Iris pigment epithelial cell (primary cell): ENCODE measurements at regions not wholly inside any gene's neighbourhood (a gene's known extent, or its start where the extent isn't known, plus 50 kb on each side); places are given as distances from the start of the nearest gene placed in this dataset.

ENCODE experiments used
- DNase-seq: peaks from one replicate; pipeline ENCODE4 v3.0.0-alpha.2; 2011; ENCODE audit warnings: low read depth

DNA sequence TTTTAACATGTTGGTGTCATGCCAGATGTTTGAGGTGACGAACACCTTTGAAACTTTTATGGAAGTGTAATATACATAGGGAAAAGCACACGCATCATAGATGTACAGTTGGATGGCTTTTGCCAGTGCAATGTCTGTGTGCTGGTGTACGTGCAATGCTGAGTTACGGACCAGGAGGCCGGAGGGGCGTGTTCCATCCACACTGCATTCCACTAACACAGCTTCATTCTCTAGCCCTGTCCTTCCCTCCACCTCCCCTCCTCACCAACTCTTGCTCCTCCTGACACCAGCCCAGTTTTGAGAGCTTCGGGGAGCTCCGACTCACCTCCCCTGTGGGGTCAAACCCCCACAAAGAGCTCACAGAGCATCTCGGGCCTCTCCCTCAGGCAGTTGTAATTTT lies 358.8 kb downstream of the C16orf95 start:
- DNase-seq = no peak

DNA sequence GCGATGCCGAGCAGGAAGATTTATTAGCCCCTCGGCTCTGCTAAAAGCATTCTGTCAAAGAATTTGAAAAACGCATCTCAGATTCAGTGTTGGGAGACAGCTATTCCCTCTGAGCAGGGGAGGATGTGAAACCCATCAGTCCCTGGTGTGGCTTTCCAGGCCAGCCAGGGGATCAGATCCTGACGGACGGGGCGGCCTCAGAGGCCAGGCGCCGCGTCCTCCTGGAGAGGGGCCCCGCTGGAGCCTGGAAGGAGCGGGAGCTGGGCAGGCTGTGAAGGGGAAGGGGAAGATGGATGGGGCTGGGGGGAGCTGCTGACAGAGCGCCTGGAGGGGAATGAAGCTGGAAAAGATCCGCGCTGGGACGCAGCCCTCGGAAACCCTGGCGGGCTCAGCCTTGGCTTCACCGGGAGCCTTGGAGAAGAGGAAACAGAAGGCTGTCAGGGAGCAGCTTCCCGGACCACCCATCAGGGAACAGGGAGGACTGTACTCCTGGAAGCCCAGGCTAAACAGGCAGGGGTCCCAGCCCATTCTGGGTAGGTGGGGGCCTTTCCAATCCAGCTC lies 358.0 kb downstream of the C16orf95 start:
- no peak for DNase-seq

DNA sequence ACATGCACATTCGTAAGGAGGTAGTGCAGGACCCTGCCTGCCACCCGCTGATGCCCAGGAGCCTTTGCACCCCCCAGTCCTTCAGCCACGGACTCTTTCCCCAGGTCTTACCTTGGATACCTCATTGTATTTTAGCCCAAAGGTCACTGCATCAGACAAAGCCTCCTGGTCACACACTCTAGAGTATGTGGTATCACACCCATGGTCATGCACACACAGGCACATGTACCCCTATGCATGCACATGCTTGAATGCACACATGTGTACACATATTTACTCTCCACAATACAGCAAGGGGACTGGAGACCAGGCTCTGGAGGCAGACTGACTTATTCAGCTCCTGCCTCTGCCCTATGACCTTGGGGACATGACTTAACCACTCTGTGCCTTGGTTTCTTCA lies 357.5 kb downstream of the C16orf95 start:
- DNase-seq = no peak

DNA sequence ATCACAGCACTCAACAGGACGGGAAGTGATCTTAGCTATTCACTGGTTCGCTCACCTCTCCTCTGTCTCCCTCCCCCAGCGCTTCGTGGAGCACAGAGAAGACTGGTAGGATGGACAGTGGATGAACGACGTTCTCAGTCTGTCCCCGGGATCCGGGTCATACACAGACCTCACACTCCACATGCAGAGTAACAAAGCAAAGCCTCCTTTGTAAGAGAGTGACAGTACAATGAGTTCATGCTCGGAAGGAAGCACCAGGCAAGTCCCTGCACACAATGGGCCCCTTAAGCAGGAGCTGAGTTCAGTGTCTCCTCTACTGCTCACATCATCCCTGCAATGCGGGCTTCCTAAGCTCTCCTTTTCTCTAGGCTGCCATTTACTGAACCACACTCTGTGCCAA lies 356.9 kb downstream of the C16orf95 start:
- DNase-seq = no peak

DNA sequence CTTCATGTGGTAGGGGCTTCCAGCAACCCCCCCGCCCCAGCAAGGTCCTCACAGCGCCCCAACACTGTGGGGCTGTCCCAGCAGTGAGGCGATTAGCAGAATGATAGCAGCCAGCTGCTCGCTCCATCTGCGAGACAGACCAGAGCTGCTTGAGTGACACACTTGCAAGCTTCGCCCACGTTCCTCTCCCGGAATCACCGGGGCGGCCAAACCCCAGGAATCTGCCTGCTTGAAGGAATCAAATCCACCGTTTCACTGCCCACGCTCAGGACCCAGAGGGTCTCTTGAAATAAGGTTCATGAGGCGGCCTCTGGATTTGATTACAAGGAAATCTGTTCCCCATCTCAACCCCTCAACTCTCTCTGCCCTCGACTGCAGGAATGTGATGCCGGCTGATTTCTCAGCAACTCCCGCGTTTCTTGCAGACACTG lies 356.0 kb downstream of the C16orf95 start:
- DNase-seq = peak; percentile 32

DNA sequence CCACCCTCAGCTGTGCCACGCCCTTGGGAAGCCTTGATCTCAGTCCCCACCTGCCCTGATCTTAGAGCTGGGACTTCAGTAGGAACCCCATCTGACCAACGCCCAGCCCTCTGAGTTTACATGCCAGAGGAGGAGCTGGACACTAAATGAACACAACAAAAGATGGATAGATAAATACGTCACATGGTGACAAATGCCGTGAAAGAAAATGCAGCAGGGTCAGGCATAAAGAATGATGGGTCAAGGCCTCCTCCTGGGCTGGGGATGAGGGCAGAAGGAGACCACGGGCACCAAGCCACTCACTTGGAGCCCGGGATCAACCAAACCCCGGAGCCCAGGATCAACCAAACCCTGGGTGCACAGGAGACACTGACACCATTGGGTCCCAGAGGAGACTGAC lies 354.9 kb downstream of the C16orf95 start:
- DNase-seq = no peak

DNA sequence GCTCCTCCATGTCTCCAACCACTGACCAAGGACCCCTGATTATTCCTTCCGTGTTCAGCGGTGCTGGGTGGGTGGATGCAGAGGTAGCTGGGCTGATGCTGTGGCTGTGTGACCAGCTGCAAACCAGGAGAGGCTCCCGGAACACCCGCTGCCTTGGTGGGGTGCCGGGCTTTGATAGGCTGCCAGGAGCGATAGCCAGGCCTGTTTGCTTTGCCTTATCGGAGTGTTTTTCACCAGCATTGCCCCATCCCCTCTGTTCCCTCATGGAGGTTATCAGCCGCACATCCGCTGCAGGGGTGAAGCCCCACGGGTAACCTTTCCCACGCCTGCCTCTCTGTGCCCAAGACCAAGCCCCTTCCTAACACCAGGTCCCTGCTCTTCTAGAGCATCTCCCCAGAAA lies 354.3 kb downstream of the C16orf95 start:
- no peak for DNase-seq

DNA sequence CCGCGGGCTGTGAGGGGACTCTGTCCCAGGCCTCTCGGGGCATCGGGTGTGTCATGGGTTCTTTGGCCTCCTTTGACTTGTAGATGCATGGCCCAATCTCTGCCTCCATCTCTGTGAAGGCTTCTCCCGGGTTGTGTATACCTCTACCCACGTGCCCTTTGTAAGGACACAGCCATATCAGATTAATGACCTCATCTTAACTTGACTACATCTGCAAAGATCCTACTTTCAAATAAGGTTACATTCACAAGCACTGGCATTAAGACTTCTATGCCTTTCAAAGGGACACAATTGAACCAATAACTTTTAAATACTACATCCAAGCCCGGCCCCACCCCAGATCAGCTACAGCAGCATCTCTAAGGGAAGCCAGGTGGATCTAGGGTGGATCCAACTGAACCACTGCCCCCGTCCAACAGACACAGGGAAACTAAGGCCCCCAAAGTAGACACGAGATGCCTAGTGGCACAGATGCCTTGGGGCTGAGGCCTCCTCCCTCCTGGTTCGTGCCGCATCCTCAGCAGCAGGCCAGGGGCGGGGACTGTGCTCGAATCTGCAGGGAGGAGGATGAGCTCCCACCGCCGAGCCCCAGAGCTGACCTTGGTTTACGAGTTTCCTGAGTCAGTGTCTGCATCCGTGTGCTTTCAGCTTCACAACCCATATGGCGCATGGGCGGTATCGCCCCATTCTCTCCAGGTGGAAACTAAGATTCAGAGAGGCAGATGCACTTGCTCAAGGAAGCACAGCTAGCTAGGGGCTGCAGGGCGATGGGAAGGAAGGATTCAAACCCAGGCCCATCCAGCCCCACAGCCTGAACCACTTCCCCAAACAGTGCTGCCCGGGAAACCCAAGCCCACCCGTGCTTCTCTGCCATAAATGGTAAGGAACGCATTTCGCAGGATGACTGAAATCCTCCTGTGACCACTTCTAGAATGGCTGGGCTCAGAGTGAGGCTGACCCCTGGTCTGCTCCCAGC lies 353.3 kb downstream of the C16orf95 start:
- no peak for DNase-seq

DNA sequence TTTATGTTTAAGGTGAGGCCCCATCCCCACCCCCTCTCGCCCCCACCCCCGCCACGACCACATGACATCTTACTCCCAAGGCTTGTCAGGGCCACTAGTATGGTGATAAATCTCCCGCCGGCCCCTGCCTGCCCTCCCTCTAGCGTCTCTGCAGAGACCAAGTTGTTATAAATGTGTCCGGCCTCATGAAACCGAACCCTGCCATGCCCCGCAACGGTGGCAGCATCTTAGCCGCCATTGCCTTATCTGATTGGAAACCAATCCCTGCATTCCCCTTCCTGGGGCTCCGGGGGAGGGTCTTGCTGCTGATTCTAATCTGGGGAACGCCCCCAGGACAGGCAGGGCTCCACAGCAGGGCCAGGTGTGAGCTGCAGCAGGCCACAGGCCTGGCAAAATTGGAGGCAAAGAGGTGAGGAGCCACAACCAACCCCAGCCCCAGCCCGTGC lies 352.4 kb downstream of the C16orf95 start:
- no peak for DNase-seq

DNA sequence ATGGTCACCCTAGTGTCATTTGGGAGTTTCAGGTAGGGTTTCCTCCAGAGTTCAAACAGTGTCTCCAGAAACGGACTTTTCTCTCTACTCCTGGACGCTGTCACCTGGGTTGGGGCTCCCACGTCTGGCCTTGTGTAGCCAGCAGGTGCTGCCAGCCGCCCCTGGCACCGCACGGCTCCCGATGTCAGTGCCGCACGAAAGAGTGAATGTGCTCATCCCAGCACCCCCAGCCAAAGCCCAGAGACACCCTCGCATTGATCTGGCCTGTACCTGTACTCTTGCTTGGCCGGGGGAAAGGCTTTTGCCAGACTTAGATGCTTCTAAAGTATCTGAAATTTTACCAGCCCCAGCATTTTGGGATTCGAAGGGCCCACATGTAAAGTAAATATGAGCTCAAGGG lies 351.9 kb downstream of the C16orf95 start:
- DNase-seq = no peak

DNA sequence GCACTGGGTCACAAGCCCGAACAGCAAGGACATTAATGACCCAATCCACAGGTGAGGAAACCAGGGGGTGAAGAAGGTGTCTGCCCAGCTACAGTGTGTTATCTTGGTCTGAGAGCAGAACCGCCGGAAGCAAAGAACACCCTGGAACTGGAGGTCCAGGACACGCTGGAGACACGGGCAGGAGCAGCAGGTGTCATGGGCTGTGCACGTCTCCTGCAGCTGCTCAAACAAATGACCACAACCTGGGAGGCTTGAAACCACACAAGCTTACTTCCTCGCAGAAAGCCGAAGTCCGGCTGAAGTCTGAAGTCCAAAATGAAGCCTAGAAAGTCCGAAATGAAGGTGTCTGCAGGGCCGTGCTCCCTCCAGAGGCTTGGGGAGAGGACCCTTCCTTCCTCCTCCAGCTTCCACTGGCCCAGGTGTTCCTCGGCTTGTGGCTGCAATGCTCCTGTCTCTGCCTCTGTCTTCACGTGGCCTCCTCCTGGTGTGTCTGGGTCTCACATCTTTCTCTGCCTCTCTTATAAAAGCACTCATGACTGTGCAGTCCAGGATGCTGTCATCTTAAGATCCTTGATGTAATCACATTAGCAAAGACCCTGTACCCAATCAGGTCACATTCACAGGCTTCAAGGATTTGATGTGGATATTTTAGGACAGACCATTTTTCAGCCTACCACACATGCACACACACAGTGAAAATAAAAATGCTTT lies 351.2 kb downstream of the C16orf95 start:
- no peak for DNase-seq

DNA sequence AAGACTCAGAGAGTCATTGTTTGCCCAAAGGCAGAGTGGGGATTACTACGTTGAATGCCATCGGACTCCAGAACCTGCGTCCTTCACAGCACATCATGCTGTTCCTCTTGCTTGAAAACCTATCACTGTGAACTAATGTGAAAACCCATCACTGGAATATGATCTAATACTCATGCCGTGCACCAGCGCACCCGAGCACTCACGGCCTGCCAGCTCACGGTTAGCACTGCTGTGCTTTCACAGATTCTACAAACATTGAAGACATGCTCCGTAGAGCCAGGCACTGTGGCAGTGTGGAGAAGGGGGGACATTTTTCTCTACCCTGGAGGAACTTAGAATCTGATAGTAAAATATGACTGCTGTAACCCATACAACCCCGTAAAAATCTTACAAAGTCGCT lies 350.4 kb downstream of the C16orf95 start:
- no peak for DNase-seq

DNA sequence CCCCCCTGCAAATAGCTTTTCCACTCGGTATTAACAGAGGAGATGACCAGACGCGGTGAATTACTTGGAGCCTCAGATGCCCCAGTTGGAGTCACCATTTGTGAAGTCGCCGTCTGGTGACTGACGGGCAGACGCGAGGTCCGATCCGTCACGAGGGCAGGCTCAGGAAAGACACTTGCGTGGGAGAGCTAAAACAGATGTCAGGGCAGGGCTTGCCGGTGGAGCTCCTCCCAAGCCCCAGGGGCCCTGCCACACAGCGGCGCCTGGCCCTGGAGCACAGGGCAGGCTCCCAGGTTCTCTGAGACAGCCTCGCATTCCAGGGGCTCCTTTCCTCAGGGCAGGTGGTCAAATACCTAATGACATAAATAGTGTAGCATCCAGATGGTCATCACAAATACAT lies 348.3 kb downstream of the C16orf95 start:
- DNase-seq = no peak

DNA sequence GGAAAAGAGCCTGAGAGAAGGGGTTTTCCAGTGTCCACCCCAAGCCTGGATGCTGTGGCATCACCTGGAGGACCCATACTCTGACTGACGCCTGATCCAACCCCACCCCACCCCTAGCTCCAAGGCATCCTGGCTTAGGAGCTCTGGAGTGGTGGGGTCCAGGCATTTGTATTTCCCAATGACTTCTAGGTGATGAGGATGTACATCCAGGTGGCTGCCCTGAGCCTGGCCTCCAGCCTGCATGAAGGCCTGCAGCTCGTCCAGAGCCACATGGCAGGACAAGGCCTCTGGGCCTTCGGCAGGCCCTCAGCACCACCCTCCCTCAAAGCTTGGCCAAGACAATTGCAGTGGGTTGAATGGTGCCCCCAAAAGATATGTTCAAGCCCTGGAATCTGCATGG lies 347.5 kb downstream of the C16orf95 start:
- no peak for DNase-seq

DNA sequence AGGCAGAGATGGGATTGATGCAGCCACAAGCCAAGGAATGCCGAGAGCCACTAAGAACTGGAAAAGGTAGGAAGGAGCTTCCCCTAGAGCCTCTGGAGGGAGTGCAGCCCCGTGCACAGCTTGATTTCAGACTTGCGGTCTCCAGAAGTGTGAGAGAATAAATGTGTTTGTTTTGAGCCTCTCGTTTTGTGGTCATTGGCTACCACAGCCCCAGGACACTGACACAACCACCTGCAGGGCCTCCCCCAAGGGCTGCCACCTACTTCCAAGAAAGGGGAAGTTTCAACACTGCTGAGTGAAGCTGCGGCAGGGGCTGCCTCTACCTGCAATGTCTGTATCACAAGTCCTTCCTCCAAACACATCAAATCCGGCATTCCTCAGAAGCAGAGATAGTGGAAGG lies 346.9 kb downstream of the C16orf95 start:
- DNase-seq = no peak

DNA sequence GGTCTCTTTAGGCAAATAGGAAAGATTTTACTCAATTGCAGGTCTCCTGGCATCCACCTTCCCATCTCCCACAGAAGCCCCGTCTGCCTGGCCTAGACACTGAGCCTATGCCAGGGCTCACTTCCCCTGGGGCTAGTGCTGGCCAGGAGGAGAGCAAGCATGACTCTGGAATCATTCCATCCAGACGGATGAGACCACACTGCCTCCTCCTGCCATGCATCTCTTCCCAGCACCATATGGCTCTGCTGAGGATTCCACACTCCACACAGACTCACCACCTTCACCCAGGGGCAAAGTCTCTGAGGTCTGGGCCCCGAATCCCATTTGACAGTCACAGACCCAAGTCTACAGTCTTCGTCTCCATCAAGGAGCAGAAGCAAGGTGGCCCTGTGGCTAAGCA lies 346.5 kb downstream of the C16orf95 start:
- no peak for DNase-seq

DNA sequence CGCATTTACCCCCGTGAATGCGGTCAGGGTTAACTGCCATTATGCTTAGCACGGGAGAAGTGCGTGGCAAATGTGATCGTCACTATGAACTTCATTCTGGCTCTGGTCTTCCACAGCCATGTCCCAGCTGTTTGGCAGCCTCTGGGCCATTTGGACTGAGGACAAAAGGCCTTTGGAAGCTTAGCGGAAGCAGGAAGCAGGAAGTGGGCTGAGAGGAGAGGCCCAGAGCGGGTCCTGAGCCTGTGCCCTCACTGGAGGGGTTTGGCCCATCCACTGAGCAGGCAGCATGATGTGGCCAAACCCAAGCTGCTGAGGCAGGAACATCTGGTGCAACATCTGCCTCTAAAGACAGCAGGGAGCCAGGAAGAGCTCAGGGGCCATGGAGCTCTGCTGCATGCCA lies 345.9 kb downstream of the C16orf95 start:
- no peak for DNase-seq

DNA sequence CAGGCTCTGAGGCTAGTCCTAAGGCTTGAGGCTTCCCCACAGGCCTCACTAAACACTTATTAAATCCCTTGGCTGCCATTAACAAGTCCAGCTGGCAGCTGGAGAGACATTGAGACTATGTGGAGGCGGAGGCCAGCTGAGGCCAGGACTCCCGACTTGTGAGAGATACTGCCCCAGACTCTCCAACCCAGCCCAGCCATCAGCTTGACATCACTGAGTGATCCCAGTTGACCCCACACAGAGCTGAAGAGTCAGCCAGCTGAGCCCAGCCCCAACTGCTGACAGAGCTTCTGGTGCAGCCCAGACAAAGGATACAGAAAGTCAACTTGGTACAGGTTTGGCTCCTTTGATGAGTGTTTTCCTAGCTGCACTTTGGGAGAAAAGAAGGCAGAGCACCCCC lies 343.1 kb downstream of the C16orf95 start:
- no peak for DNase-seq

DNA sequence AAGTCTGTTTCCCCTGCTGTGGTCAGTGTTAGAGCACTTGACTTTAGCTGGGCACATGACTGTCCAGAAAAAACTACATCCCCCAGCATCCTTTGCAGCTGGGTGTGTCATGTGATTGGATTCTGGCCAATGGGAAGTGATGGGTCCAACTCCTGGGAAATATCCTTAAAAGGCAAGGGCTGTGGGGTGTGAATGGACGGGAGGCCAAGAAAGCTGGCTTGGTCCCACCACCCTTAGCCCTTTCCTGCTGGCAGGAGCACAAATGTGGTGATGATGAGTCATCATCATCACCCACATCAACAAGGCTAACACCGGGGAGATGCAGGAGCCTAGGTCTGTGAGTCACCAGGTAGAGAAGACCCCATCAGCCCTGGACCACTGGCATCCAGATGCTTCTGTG lies 341.7 kb downstream of the C16orf95 start:
- peak; percentile 87 for DNase-seq

DNA sequence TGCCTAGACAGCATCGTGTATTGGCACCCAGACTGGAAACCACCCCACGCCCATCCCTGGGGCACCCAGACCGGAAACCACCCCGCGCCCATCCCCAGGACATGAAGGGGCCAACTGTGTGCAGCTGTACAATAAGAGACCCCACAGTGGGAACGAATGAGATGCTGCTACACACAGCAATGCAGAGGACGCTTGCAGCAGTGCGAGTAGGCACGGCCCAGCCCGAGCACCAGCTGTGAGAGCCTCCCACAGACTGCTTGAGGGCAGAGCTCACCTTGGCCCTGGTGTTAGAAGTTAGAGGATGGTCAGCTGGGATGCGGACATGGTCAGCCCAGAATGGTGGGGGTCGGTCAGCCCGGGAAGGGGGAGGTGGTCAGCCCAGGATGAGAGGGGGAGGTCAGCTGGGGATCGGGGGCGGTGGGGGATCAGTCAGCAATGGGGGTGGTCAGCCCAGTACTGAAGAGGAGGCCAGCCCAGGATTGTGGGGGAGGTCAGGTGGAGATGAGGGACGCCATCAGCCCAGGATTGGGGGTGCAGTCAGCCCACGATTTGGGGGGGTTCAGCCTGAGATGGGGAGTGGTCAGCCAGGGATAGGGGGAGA lies 340.0 kb downstream of the C16orf95 start:
- DNase-seq = no peak

DNA sequence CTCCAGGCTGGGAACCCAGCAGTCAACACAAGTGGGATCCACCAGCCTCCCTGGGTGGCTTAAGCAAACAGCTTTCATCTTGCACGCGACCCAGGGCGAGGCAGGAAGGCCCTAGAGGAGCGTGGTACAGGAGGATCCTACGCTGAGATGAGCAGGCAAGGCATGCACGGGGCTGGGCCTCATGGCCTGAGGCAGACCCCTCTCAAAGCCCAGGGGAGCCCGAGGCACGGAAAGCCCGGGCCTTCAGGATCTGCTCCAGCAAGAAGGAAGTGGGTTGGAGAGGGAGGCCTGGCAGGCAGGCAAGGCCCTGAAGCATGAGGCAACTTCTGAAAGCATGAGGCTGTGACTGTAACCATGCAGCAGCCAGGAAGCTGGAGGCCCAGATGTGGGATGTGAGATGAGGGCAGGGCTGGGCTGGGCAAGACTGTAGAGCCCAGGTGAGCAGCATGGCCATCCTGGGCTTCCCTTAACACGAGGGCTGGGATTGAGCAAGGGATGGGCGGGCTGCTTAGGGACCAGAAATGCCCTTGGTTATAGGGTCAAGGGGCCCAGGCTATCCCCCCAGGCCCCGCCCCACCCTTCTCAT lies 338.7 kb downstream of the C16orf95 start:
- DNase-seq = no peak

DNA sequence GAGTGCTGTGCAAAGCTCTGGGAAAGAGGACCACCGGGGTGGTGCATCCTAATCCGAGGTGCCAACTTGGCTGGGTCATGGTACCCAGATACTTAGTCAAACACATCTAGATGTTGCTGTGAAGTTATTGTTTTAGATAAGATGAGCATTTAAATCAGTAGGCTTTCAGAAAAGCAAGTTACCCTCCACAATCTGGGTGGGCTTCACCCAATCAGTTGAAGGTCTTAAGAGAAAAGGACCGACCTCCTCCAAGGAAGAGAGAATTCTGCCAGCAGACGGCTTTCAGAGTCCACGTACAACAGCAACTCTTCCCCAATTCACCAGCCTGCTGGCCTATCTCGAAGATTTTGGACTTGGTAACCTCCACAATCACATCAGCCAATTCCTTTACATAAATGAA lies 338.1 kb downstream of the C16orf95 start:
- no peak for DNase-seq
